A549 (cell line): ENCODE measurements at regions not wholly inside any gene's neighbourhood (a gene's known extent, or its start where the extent isn't known, plus 50 kb on each side); places are given as distances from the start of the nearest gene placed in this dataset.

ENCODE experiments used
- ATAC-seq, 2 experiments: fragments of 200-7000 bp in 1 of 2; fragments of >200 bp in 1 of 2; cut with Nextera tagmentation in 1 of 2; cut with Tn5 transposase in 1 of 2; 3 replicates each; pipeline versions ENCODE4 v1.8.0 to v1.9.1; 2018 to 2020; ENCODE audit warnings: mild to moderate bottlenecking in 1 of 2, moderate library complexity in 1 of 2
- CTCF ChIA-PET: fragments of 300-600 bp; sonication (Branson Sonifier 250); formaldehyde crosslinking; extraction: SDS; loops from one replicate; lab custom pipeline; 2021; ENCODE audit warnings: antibody characterized with exemption, inconsistent platforms; lab: Yijun Ruan, JAX
- POLR2A ChIA-PET: fragments of 350-600 bp; formaldehyde crosslinking; extraction: SDS; loops from one replicate; lab custom pipeline; 2021; ENCODE audit warnings: antibody characterized with exemption, inconsistent platforms; lab: Yijun Ruan, JAX
- DNase-seq, 2 experiments: peaks; one replicate each; pipeline versions ENCODE4 v3.0.0 to v3.0.0-alpha.2; 2011 to 2016; ENCODE audit warnings: low read depth in 1 of 2, low spot score in 1 of 2
- FAIRE-seq: peaks from 2 replicates; lab custom pipeline; 2011; peaks lifted over from hg19 to GRCh38; lab: Jason Lieb, UNC
- H3K27ac ChIP-seq, 2 experiments: fragments of >200 bp; sonication (Bioruptor Twin); formaldehyde crosslinking; 3 replicates each; pipeline ENCODE4 v1.5.1; 2016 to 2017
- H3K4me1 ChIP-seq: fragments of >200 bp; sonication (Bioruptor Twin); formaldehyde crosslinking; 3 replicates; pipeline ENCODE4 v1.6.1; 2016
- H3K4me2 ChIP-seq: fragments of >200 bp; sonication (Bioruptor Twin); formaldehyde crosslinking; 3 replicates; pipeline ENCODE4 v1.6.1; 2016
- H3K4me3 ChIP-seq: fragments of >200 bp; sonication (Bioruptor Twin); formaldehyde crosslinking; 3 replicates; pipeline ENCODE4 v1.5.1; 2016
- H3K9me3 ChIP-seq: fragments of >200 bp; sonication (Bioruptor Twin); formaldehyde crosslinking; 3 replicates; pipeline ENCODE4 v1.6.1; 2016
- CBX8 ChIP-seq: fragments of 200-600 bp; sonication (generic); IDR thresholded peaks from 2 replicates; pipeline ENCODE4 v1.6.1; 2016
- CEBPB ChIP-seq, 2 experiments: fragments of >200 bp in 1 of 2; sonication (Bioruptor Twin) in 1 of 2; formaldehyde crosslinking in 1 of 2; IDR thresholded peaks; 2 replicates each; pipeline ENCODE4 v1.6.1; 2012 to 2016
- CHD4 ChIP-seq: fragments of 200-600 bp; sonication (generic); IDR thresholded peaks from 2 replicates; pipeline ENCODE4 v1.6.1; 2016; ENCODE audit warnings: antibody characterized with exemption, mild to moderate bottlenecking, borderline replicate concordance
- E2F6 ChIP-seq: IDR thresholded peaks from 2 replicates; pipeline ENCODE4 v1.6.1; 2012; ENCODE audit warnings: low read depth, borderline replicate concordance
- EP300 ChIP-seq, 2 experiments: fragments of >200 bp; sonication (Bioruptor Twin); formaldehyde crosslinking; IDR thresholded peaks; 2 replicates in 1 of 2; 3 replicates in 1 of 2; pipeline ENCODE4 v1.6.1; 2016 to 2017
- FOXS1 ChIP-seq: fragments of 250-450 bp; sonication (Bioruptor Pico); IDR thresholded peaks from 2 replicates; pipeline ENCODE4 v1.5.0; 2020; ENCODE audit warnings: mild to moderate bottlenecking, moderate library complexity
- HES2 ChIP-seq: fragments of >200 bp; sonication (Bioruptor Twin); formaldehyde crosslinking; IDR thresholded peaks from 2 replicates; pipeline ENCODE4 v1.6.1; 2016
- HEYL ChIP-seq: fragments of 250-450 bp; sonication (Bioruptor Pico); IDR thresholded peaks from 2 replicates; pipeline ENCODE4 v1.8.0; 2021; ENCODE audit warnings: mild to moderate bottlenecking, moderate library complexity
- HMGXB4 ChIP-seq: fragments of 250-450 bp; sonication (Bioruptor Pico); IDR thresholded peaks from 2 replicates; pipeline ENCODE4 v1.5.0; 2021; ENCODE audit warnings: mild to moderate bottlenecking, moderate library complexity, borderline replicate concordance
- MAFK ChIP-seq: fragments of 450-650 bp; IDR thresholded peaks from 2 replicates; pipeline ENCODE4 v1.6.1; 2014; ENCODE audit not compliant: partially characterized antibody
- MAZ ChIP-seq: fragments of 150-350 bp; IDR thresholded peaks from 2 replicates; pipeline ENCODE4 v1.6.1; 2014; ENCODE audit warnings: antibody characterized with exemption, low read depth, low read length, borderline replicate concordance
- MYC ChIP-seq: IDR thresholded peaks from 2 replicates; pipeline ENCODE4 v1.6.1; 2012; ENCODE audit warnings: mild to moderate bottlenecking, inconsistent platforms, low read length, improper control_type of control experiment, borderline replicate concordance
- NFE2L2 ChIP-seq: fragments of 150-350 bp; conservative IDR thresholded peaks from 2 replicates; pipeline ENCODE4 v1.6.1; 2014; ENCODE audit warnings: low read length
- NPAS2 ChIP-seq: fragments of 250-450 bp; sonication (Bioruptor Pico); IDR thresholded peaks from 2 replicates; pipeline ENCODE4 v1.8.0; 2022; ENCODE audit warnings: mild to moderate bottlenecking, moderate library complexity, borderline replicate concordance
- NR3C1 ChIP-seq: fragments of >200 bp; sonication (Bioruptor Twin); formaldehyde crosslinking; IDR thresholded peaks from 3 replicates; pipeline ENCODE4 v1.6.1; 2017
- POLR2AphosphoS2 ChIP-seq: conservative IDR thresholded peaks from 2 replicates; pipeline ENCODE4 v1.6.1; 2012; ENCODE audit warnings: low read length, improper control_type of control experiment, inconsistent platforms
- RAD21 ChIP-seq, 2 experiments: fragments of >200 bp in 1 of 2; sonication (Bioruptor Twin) in 1 of 2; formaldehyde crosslinking in 1 of 2; IDR thresholded peaks in 1 of 2; conservative IDR thresholded peaks in 1 of 2; 2 replicates in 1 of 2; 3 replicates in 1 of 2; pipeline ENCODE4 v1.6.1; 2012 to 2018; ENCODE audit warnings: inconsistent platforms in 1 of 2
- RARB ChIP-seq: fragments of 250-450 bp; sonication (Bioruptor Pico); IDR thresholded peaks from 2 replicates; pipeline ENCODE4 v1.8.0; 2021; ENCODE audit warnings: mild to moderate bottlenecking, moderate library complexity
- RFX5 ChIP-seq: fragments of 450-650 bp; IDR thresholded peaks from 2 replicates; pipeline ENCODE4 v1.7.1; 2014; ENCODE audit warnings: antibody characterized with exemption, mild to moderate bottlenecking, moderate library complexity
- RNF2 ChIP-seq: fragments of 200-600 bp; sonication (generic); IDR thresholded peaks from 2 replicates; pipeline ENCODE4 v1.6.1; 2016; ENCODE audit warnings: low read depth, mild to moderate bottlenecking, antibody characterized with exemption, moderate library complexity, borderline replicate concordance
- SMC3 ChIP-seq: fragments of >200 bp; sonication (Bioruptor Twin); formaldehyde crosslinking; IDR thresholded peaks from 3 replicates; pipeline ENCODE4 v1.6.1; 2018; ENCODE audit warnings: inconsistent platforms
- USF2 ChIP-seq: fragments of 450-650 bp; IDR thresholded peaks from 2 replicates; pipeline ENCODE4 v1.6.1; 2014; ENCODE audit warnings: antibody characterized with exemption
- ZNF302 ChIP-seq: fragments of 250-450 bp; sonication (Bioruptor Pico); IDR thresholded peaks from 2 replicates; pipeline ENCODE4 v1.9.0; 2021; ENCODE audit warnings: inconsistent platforms, mild to moderate bottlenecking, moderate library complexity
- WGBS: methylation state at CpG from one replicate; pipeline ENCODE4 v1.1.6; 2017; ENCODE audit errors: missing lambda C conversion rate; 5-methylcytosine and 5-hydroxymethylcytosine counted together
- TF ChIP-seq, protein P1 (sequence below): IDR thresholded peaks from 2 replicates; pipeline ENCODE4 v1.6.1; 2012

- no peaks in the 10 kb centered on the region for H3K9me3 ChIP-seq
- no peak overlapping the region for H3K4me2 ChIP-seq
- FAIRE-seq (no peak), DNase-seq (no peak), ATAC-seq (no peak)
- no peak overlapping the region for H3K4me3 ChIP-seq
- H3K27ac ChIP-seq, result no peak overlapping the region
- TF ChIP-seq HES2, result no peak
- no peak for TF ChIP-seq MYC
- peak; percentile 58 for TF ChIP-seq MAFK
- ChIA-PET CTCF (no interaction called here), POLR2A (no interaction called here)
- H3K4me1 ChIP-seq, result no peaks in the 10 kb centered on the region
Measured at GRCh38 chr6:123747515-123747914, 56.1 kb upstream of the NKAIN2 start.

DNA sequence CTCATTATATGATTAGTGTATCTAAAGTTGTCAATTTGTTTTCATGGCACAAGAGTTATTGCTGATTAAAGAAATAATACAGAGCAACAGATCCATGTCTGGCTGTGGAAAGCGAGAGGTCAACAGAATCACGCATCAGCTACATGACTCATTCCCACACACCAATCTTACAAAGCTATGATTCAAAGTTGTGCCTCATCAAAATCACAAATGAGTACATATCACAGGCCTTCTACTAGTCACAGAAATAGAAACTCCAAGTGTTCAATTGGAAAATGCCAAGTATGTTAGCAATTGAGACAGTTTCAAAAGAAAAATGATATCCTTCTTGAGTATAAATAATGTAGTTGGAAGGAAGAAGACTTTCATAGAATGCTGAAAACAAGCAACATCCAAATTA, 57.8 kb upstream of the NKAIN2 start:
- no peak for FAIRE-seq
- H3K4me1 ChIP-seq, result no peaks in the 10 kb centered on the region
- POLR2A ChIA-PET, result no interaction called here
- no peak overlapping the region for H3K27ac ChIP-seq
- WGBS, result 13% methylated on average over 2 of the region's 2 CpGs
- no peaks in the 10 kb centered on the region for H3K9me3 ChIP-seq
- no peak overlapping the region for H3K4me2 ChIP-seq
- TF ChIP-seq FOXS1 (CRISPR knock-in tag) (no peak), CEBPB (IDR thresholded peaks at IDR 0.05) (no peak), NR3C1 (no peak), ZNF302 (CRISPR knock-in tag) (no peak), NPAS2 (CRISPR knock-in tag) (no peak), RNF2 (no peak), NFE2L2 (no peak), MAZ (no peak), HEYL (CRISPR knock-in tag) (no peak), RAD21 (conservative IDR thresholded peaks at IDR 0.05 in 1 of 2, IDR thresholded peaks at IDR 0.05 in 1 of 2) (no peak), CHD4 (no peak), EP300 (IDR thresholded peaks at IDR 0.05) (no peak), USF2 (no peak), POLR2AphosphoS2 (no peak), RARB (no peak), CBX8 (no peak)
- TF ChIP-seq, all 56 proteins: peak for 0
- CTCF ChIA-PET, result no interaction called here
- H3K4me3 ChIP-seq, result no peak overlapping the region
- no peak for ATAC-seq
- DNase-seq, result no peak

DNA sequence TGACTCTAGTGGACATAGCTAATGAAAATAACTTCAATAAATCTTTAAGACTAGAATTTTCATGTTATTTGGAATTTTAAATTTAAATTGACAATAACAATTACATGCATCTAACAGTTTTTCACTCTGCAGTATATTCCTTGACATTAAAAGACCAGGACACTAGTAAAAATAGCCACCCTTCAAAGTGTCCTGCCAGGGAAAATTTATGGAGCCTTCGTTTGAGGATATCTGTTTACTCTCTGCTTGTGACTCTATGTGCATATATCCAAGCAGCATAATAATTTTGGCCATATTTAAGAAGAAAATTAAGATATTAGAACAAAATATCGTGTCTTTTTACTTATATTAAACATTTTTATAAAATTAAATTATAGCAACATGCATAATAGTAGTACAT, 58.8 kb upstream of the NKAIN2 start:
- ATAC-seq (no peak), FAIRE-seq (no peak), DNase-seq (no peak)
- CTCF ChIA-PET, result no interaction called here
- TF ChIP-seq MAZ, result no peak
- TF ChIP-seq RFX5, result no peak
- TF ChIP-seq, protein P1, sequence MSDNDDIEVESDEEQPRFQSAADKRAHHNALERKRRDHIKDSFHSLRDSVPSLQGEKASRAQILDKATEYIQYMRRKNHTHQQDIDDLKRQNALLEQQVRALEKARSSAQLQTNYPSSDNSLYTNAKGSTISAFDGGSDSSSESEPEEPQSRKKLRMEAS, result no peak
- TF ChIP-seq HMGXB4 (CRISPR knock-in tag), result no peak
- TF ChIP-seq SMC3, result no peak
- TF ChIP-seq E2F6, result no peak
- Histone ChIP-seq H3K27ac (no peak overlapping the region), H3K4me2 (no peak overlapping the region), H3K4me3 (no peak overlapping the region), H3K9me3 (no peaks in the 10 kb centered on the region), H3K4me1 (no peaks in the 10 kb centered on the region)
- WGBS, result 3% methylated on average over 2 of the region's 2 CpGs
- POLR2A ChIA-PET, result no interaction called here
